Transverse colon (tissue), 4 donors: ENCODE measurements at regions not wholly inside any gene's neighbourhood (a gene's known extent, or its start where the extent isn't known, plus 50 kb on each side); places are given as distances from the start of the nearest gene placed in this dataset.

Experiments used
- DNase-seq: peaks from one replicate; pipeline ENCODE4 v3.0.0-alpha.2; 2019
- H3K27ac ChIP-seq, 4 donors: fragments of 200-600 bp; sonication (generic); 2 replicates each; pipeline ENCODE4 v1.5.1; 2016 to 2018; ENCODE audit warnings: inconsistent platforms in 4 of 4
- H3K27me3 ChIP-seq: fragments of 200-600 bp; sonication (generic); 2 replicates; pipeline ENCODE4 v1.5.1; 2017; ENCODE audit warnings: inconsistent platforms
- H3K36me3 ChIP-seq, 4 donors: fragments of 200-600 bp; sonication (generic); 2 replicates each; pipeline ENCODE4 v1.5.1; 2017 to 2019; ENCODE audit warnings: inconsistent platforms in 4 of 4
- H3K4me1 ChIP-seq, 4 donors: fragments of 200-600 bp; sonication (generic); 2 replicates each; pipeline ENCODE4 v1.5.1; 2017 to 2020; ENCODE audit warnings: inconsistent platforms in 4 of 4
- H3K4me3 ChIP-seq, 4 donors: fragments of 200-600 bp; sonication (generic); 1 replicate in 1 of 4; 2 replicates in 3 of 4; pipeline versions ENCODE4 v1.5.1 to v1.6.1; 2017 to 2019; ENCODE audit warnings: inconsistent platforms in 4 of 4
- H3K9me3 ChIP-seq, 2 donors: fragments of 200-600 bp; sonication (generic); 2 replicates each; pipeline ENCODE4 v1.5.1; 2017 to 2019; ENCODE audit warnings: inconsistent platforms in 2 of 2
- CTCF ChIP-seq, 5 experiments: fragments of 200-600 bp in 3 of 5; fragments of 450-650 bp in 2 of 5; sonication (generic) in 3 of 5; IDR thresholded peaks; 1 replicate in 2 of 5; 2 replicates in 3 of 5; pipeline ENCODE4 v1.5.1; 2016 to 2017; ENCODE audit warnings: antibody characterized with exemption in 5 of 5, inconsistent platforms in 3 of 5, mild to moderate bottlenecking in 2 of 5, moderate library complexity in 1 of 5
- EP300 ChIP-seq: sonication (generic); formaldehyde crosslinking; IDR thresholded peaks from one replicate; pipeline ENCODE4 v1.6.1; 2017; ENCODE audit warnings: antibody characterized with exemption, low read depth
- POLR2A ChIP-seq: fragments of 450-650 bp; IDR thresholded peaks from one replicate; pipeline ENCODE4 v1.6.1; 2016; ENCODE audit warnings: antibody characterized with exemption, mild to moderate bottlenecking, moderate library complexity
- POLR2AphosphoS5 ChIP-seq, 3 donors: sonication (generic); formaldehyde crosslinking; IDR thresholded peaks; one replicate each; pipeline ENCODE4 v1.6.1; 2016; ENCODE audit warnings: antibody characterized with exemption in 3 of 3
- WGBS, 2 donors: methylation state at CpG; one replicate each; pipeline ENCODE4 v1.1.5; 2018; ENCODE audit warnings: low coverage in 1 of 2; 5-methylcytosine and 5-hydroxymethylcytosine counted together
- in situ Hi-C, 4 donors: fragments of 200-750 bp; cut with MboI; loops; one replicate each; pipeline versions ENCODE4 v1.15.0 to v1.15.1; 2017; ENCODE audit warnings: low sequenced_read_pairs in 3 of 4, low pct_ligation_motif_present in 1 of 4, low pct_unique_long_range_greater_than_20kb in 1 of 4
- intact Hi-C: fragments of 100-400 bp; cut with DNase I; formaldehyde crosslinking; loops from one replicate; pipeline ENCODE4 v1.15.1; 2023; ENCODE audit warnings: low total_unique reads

GRCh38 chr2:198653311-198653710 lies 804.4 kb downstream of the SATB2 start:
- 51 to 76% methylated on average over 2 of the region's 2 CpGs for WGBS, 2 donors
- TF ChIP-seq CTCF (IDR thresholded peaks at IDR 0.05), result no peak
- TF ChIP-seq POLR2AphosphoS5 (IDR thresholded peaks at IDR 0.05), result no peak
- no peak for TF ChIP-seq EP300
- no peak for TF ChIP-seq POLR2A
- DNase-seq, result no peak
- Histone ChIP-seq H3K36me3 (no peaks in the 10 kb centered on the region), H3K27ac (no peak overlapping the region), H3K27me3 (no peaks in the 10 kb centered on the region), H3K4me1 (peaks cover 0 to 11% (median 5%) of the 10 kb centered on the region in 4 donors), H3K9me3 (no peaks in the 10 kb centered on the region), H3K4me3 (no peak overlapping the region)
- intact Hi-C loops (no loop called here), in situ Hi-C loops (no loop called here)

GRCh38 chr2:198652461-198652860 lies 805.3 kb downstream of the SATB2 start:
- TF ChIP-seq CTCF (IDR thresholded peaks at IDR 0.05) (no peak), POLR2AphosphoS5 (IDR thresholded peaks at IDR 0.05) (no peak), POLR2A (no peak), EP300 (no peak)
- Histone ChIP-seq H3K36me3 (no peaks in the 10 kb centered on the region), H3K9me3 (no peaks in the 10 kb centered on the region), H3K4me1 (peaks cover 0 to 2% (median under 1%) of the 10 kb centered on the region in 4 donors), H3K4me3 (no peak overlapping the region), H3K27me3 (no peaks in the 10 kb centered on the region), H3K27ac (no peak overlapping the region)
- no peak for DNase-seq
- intact Hi-C loops, result no loop called here
- WGBS, 2 donors, result 80 to 100% methylated on average over 1 of the region's 1 CpG
- in situ Hi-C loops, result no loop called here

- TF ChIP-seq POLR2A (no peak), CTCF (IDR thresholded peaks at IDR 0.05) (no peak), EP300 (no peak), POLR2AphosphoS5 (IDR thresholded peaks at IDR 0.05) (no peak)
- H3K27ac ChIP-seq, result no peak overlapping the region
- 97 to 100% methylated on average over 1 to 4 of the region's 4 CpGs for WGBS, 2 donors
- intact Hi-C loops, result no loop called here
- no peaks in the 10 kb centered on the region for H3K36me3 ChIP-seq
- H3K4me3 ChIP-seq, result no peak overlapping the region
- peaks cover 0 to 6% (median 2%) of the 10 kb centered on the region in 4 donors for H3K4me1 ChIP-seq
- H3K9me3 ChIP-seq, result no peaks in the 10 kb centered on the region
- DNase-seq, result no peak
- H3K27me3 ChIP-seq, result no peaks in the 10 kb centered on the region
- in situ Hi-C loops, result no loop called here
These were observed 811.9 kb downstream of the SATB2 start for GRCh38 chr2:198645816-198646215.

GRCh38 chr2:198641161-198641560 lies 816.6 kb downstream of the SATB2 start:
- no peaks in the 10 kb centered on the region for H3K36me3 ChIP-seq
- H3K27me3 ChIP-seq, result no peaks in the 10 kb centered on the region
- no peak overlapping the region for H3K27ac ChIP-seq
- WGBS, 2 donors, result 73 to 77% methylated on average over 3 of the region's 3 CpGs
- no peaks in the 10 kb centered on the region for H3K9me3 ChIP-seq
- in situ Hi-C loops (no loop called here), intact Hi-C loops (no loop called here)
- no peak overlapping the region for H3K4me3 ChIP-seq
- H3K4me1 ChIP-seq, result peaks cover 0 to 15% (median 4%) of the 10 kb centered on the region in 4 donors
- TF ChIP-seq CTCF (IDR thresholded peaks at IDR 0.05) (no peak), EP300 (no peak), POLR2A (no peak), POLR2AphosphoS5 (IDR thresholded peaks at IDR 0.05) (no peak)
- DNase-seq, result no peak
